Upper lobe of right lung (tissue), 1 donor: ENCODE measurements at regions not wholly inside any gene's neighbourhood (a gene's known extent, or its start where the extent isn't known, plus 50 kb on each side); places are given as distances from the start of the nearest gene placed in this dataset.

Experiments used
- ATAC-seq: fragments of 200-7000 bp; cut with Tn5 transposase; one replicate; pipeline ENCODE4 v1.9.1; 2020; ENCODE audit warnings: mild to moderate bottlenecking, moderate library complexity
- DNase-seq: peaks from one replicate; pipeline ENCODE4 v3.0.0-alpha.2; 2020
- H3K27ac ChIP-seq: fragments of 200-600 bp; one replicate; pipeline ENCODE4 v1.8.0; 2022
- H3K27me3 ChIP-seq: fragments of 200-600 bp; one replicate; pipeline ENCODE4 v1.8.0; 2022; ENCODE audit warnings: mild to moderate bottlenecking
- H3K36me3 ChIP-seq: fragments of 200-600 bp; one replicate; pipeline ENCODE4 v1.8.0; 2022
- H3K4me1 ChIP-seq: fragments of 200-600 bp; one replicate; pipeline ENCODE4 v1.8.0; 2022
- H3K4me3 ChIP-seq: fragments of 200-600 bp; one replicate; pipeline ENCODE4 v1.8.0; 2022; ENCODE audit warnings: mild to moderate bottlenecking
- H3K9me3 ChIP-seq: fragments of 200-600 bp; one replicate; pipeline ENCODE4 v1.8.0; 2022
- CTCF ChIP-seq: fragments of 200-600 bp; IDR thresholded peaks from one replicate; pipeline ENCODE4 v1.8.0; 2022; ENCODE audit warnings: antibody characterized with exemption
- intact Hi-C: fragments of 100-400 bp; cut with DNase I; formaldehyde crosslinking; loops from one replicate; pipeline ENCODE4 v1.11.0; 2022
- donor health status: DM: no; HTN: yes; CAD: no; lungs with severe emphysema.

- Histone ChIP-seq H3K36me3 (no peaks in the 10 kb centered on the region), H3K27ac (no peak overlapping the region), H3K27me3 (no peaks in the 10 kb centered on the region), H3K4me1 (no peaks in the 10 kb centered on the region), H3K4me3 (no peak overlapping the region), H3K9me3 (no peaks in the 10 kb centered on the region)
- intact Hi-C loops: no loop called here
- no peak for TF ChIP-seq CTCF
- ATAC-seq: no peak
- no peak for DNase-seq
These were observed 117.8 kb upstream of the KRAS start for GRCh38 chr12:25368557-25368956.

- TF ChIP-seq CTCF: no peak
- Histone ChIP-seq H3K9me3 (no peaks in the 10 kb centered on the region), H3K27ac (no peak overlapping the region), H3K36me3 (no peaks in the 10 kb centered on the region), H3K4me3 (no peak overlapping the region), H3K4me1 (no peaks in the 10 kb centered on the region), H3K27me3 (no peaks in the 10 kb centered on the region)
- ATAC-seq (no peak), DNase-seq (no peak)
- intact Hi-C loops: no loop called here
These were observed 115.4 kb upstream of the KRAS start for GRCh38 chr12:25366122-25366521.

GRCh38 chr12:25365340-25365730, 114.6 kb upstream of the KRAS start:
- ATAC-seq (no peak), DNase-seq (no peak)
- intact Hi-C loops: no loop called here
- Histone ChIP-seq H3K36me3 (no peaks in the 10 kb centered on the region), H3K27me3 (no peaks in the 10 kb centered on the region), H3K27ac (no peak overlapping the region), H3K4me1 (no peaks in the 10 kb centered on the region), H3K4me3 (no peak overlapping the region), H3K9me3 (no peaks in the 10 kb centered on the region)
- no peak for TF ChIP-seq CTCF

GRCh38 chr12:25364529-25365339, 114.0 kb upstream of the KRAS start:
- no peak for DNase-seq
- Histone ChIP-seq H3K4me1 (no peaks in the 10 kb centered on the region), H3K4me3 (no peak overlapping the region), H3K36me3 (no peaks in the 10 kb centered on the region), H3K27me3 (no peaks in the 10 kb centered on the region), H3K27ac (no peak overlapping the region), H3K9me3 (no peaks in the 10 kb centered on the region)
- intact Hi-C loops: no loop called here
- TF ChIP-seq CTCF: no peak
- no peak for ATAC-seq

- H3K27ac ChIP-seq: no peak overlapping the region
- no peaks in the 10 kb centered on the region for H3K4me1 ChIP-seq
- no peak for TF ChIP-seq CTCF
- no peaks in the 10 kb centered on the region for H3K9me3 ChIP-seq
- H3K36me3 ChIP-seq: no peaks in the 10 kb centered on the region
- intact Hi-C loops: no loop called here
- DNase-seq (no peak), ATAC-seq (no peak)
- H3K27me3 ChIP-seq: no peaks in the 10 kb centered on the region
- no peak overlapping the region for H3K4me3 ChIP-seq
These were observed 111.9 kb upstream of the KRAS start for GRCh38 chr12:25362646-25363045.

- H3K27ac ChIP-seq: no peak overlapping the region
- TF ChIP-seq CTCF: no peak
- H3K9me3 ChIP-seq: no peaks in the 10 kb centered on the region
- no peaks in the 10 kb centered on the region for H3K27me3 ChIP-seq
- no peaks in the 10 kb centered on the region for H3K4me1 ChIP-seq
- ATAC-seq (no peak), DNase-seq (no peak)
- intact Hi-C loops: no loop called here
- H3K4me3 ChIP-seq: no peak overlapping the region
- H3K36me3 ChIP-seq: no peaks in the 10 kb centered on the region
These were observed 110.8 kb upstream of the KRAS start for GRCh38 chr12:25361511-25361910.
